Astrocyte (in vitro differentiated cells and primary cell): ENCODE measurements at regions not wholly inside any gene's neighbourhood (a gene's known extent, or its start where the extent isn't known, plus 50 kb on each side); places are given as distances from the start of the nearest gene placed in this dataset.

ENCODE experiments used
- CTCF ChIP-seq: IDR thresholded peaks from 2 replicates; pipeline ENCODE4 v1.5.1; 2011; ENCODE audit warnings: low read depth, mild to moderate bottlenecking, inconsistent platforms, low read length, moderate library complexity; ENCODE audit not compliant: insufficient read depth
- EZH2 ChIP-seq: IDR thresholded peaks from 2 replicates; pipeline ENCODE4 v1.6.1; 2012; ENCODE audit warnings: mild to moderate bottlenecking, low read length, inconsistent platforms; ENCODE audit not compliant: insufficient read depth

GRCh38 chr10:78925800-78926319, 142.9 kb upstream of the ZMIZ1 start:
- TF ChIP-seq CTCF (no peak), EZH2 (no peak)
